HFF-Myc (cell line): ENCODE measurements at regions not wholly inside any gene's neighbourhood (a gene's known extent, or its start where the extent isn't known, plus 50 kb on each side); places are given as distances from the start of the nearest gene placed in this dataset.

Experiments
- DNase-seq: peaks from one replicate; pipeline ENCODE4 v3.0.0-alpha.2; 2011; ENCODE audit warnings: low read depth; ENCODE audit errors: extremely low read depth
- H3K4me3 ChIP-seq: replicated peaks from 2 replicates; pipeline ENCODE4 v1.5.1; 2011; ENCODE audit warnings: low read depth, mild to moderate bottlenecking, control low read depth, low read length
- TF ChIP-seq, protein P1 (sequence below): IDR thresholded peaks from 2 replicates; pipeline ENCODE4 v1.5.1; 2012; ENCODE audit warnings: mild to moderate bottlenecking, low read depth, low read length, control low read depth; ENCODE audit errors: missing control alignments

DNA sequence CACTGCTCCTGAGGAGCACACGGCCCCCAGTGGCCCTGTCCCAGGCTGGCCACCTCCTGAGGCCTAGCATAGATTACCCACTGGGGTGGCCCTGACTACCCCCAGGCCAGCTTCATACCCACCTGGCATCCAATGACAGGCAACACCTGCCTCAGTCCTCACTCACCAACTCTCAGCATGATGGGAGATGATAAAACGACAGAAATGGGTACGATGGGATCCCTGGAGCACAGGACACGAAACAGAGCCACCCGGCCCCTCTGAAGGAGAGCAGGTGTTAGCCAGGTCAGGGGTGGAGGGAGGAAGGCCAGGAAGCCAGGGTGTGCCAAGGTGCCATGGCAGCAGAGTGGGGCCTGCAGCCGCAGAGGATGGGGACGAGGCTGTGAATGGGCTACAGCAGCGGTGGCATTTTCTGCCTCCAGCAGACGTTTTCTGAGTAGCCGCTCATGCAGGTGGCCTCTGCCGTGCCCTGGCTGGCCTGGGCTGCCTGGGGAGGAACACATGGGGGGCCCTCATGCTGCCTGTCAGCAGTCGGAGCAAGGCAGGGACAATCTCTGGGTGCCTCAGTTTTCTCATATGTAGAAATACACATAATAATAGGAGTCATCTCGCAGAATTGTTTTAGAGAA lies 50.2 kb upstream of the FGF3 start:
- DNase-seq, result no peak
- H3K4me3 ChIP-seq, result no peak overlapping the region
- TF ChIP-seq, protein P1, sequence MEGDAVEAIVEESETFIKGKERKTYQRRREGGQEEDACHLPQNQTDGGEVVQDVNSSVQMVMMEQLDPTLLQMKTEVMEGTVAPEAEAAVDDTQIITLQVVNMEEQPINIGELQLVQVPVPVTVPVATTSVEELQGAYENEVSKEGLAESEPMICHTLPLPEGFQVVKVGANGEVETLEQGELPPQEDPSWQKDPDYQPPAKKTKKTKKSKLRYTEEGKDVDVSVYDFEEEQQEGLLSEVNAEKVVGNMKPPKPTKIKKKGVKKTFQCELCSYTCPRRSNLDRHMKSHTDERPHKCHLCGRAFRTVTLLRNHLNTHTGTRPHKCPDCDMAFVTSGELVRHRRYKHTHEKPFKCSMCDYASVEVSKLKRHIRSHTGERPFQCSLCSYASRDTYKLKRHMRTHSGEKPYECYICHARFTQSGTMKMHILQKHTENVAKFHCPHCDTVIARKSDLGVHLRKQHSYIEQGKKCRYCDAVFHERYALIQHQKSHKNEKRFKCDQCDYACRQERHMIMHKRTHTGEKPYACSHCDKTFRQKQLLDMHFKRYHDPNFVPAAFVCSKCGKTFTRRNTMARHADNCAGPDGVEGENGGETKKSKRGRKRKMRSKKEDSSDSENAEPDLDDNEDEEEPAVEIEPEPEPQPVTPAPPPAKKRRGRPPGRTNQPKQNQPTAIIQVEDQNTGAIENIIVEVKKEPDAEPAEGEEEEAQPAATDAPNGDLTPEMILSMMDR, result no peak

DNA sequence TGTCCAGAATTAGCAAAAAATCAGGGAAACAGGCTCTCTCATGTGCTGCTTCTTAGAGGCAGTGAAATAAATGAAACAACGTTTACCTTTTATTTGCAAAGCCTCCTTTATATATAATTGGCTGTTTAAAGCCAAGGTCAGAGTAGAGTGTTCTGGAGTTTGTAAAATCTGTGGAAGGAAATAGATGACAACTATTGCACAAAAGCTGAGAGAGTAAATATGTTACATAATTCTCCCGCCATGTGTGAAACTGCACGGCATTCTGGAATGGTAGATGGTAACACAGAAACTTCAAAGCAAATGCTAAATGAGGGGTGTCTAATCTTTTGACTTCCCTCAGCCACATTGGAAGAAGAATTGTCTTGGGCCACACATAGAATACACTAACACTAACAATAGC lies 51.5 kb upstream of the FGF3 start:
- H3K4me3 ChIP-seq, result no peak overlapping the region
- TF ChIP-seq, protein P1, result no peak
- no peak for DNase-seq

- TF ChIP-seq, protein P1, result no peak
- H3K4me3 ChIP-seq, result no peak overlapping the region
- DNase-seq, result no peak
Measured at GRCh38 chr11:69873166-69874077, 54.2 kb upstream of the FGF3 start.

- TF ChIP-seq, protein P1, result no peak
Measured at GRCh38 chr11:69874178-69874983, 55.2 kb upstream of the FGF3 start.

GRCh38 chr11:69874984-69875624 lies 55.9 kb upstream of the FGF3 start:
- H3K4me3 ChIP-seq, result no peak overlapping the region
- TF ChIP-seq, protein P1, result no peak
- DNase-seq, result no peak

More at GRCh38 chr11:69874178-69874983, 55.2 kb upstream of the FGF3 start:
- no peak for DNase-seq
- no peak overlapping the region for H3K4me3 ChIP-seq

- TF ChIP-seq, protein P1, result no peak
- no peak overlapping the region for H3K4me3 ChIP-seq
- no peak for DNase-seq
Measured at GRCh38 chr11:69876013-69876412, 56.8 kb upstream of the FGF3 start.
